H1 (cell line): ENCODE measurements at regions not wholly inside any gene's neighbourhood (a gene's known extent, or its start where the extent isn't known, plus 50 kb on each side); places are given as distances from the start of the nearest gene placed in this dataset.

ENCODE experiments used
- CTCF ChIP-seq, 3 experiments: IDR thresholded peaks; 1 replicate in 2 of 3; 2 replicates in 1 of 3; pipeline versions ENCODE4 v1.5.1 to v1.6.1; 2011; ENCODE audit warnings: low read length in 3 of 3, mild to moderate bottlenecking in 3 of 3, inconsistent platforms in 2 of 3, low read depth in 1 of 3, moderate library complexity in 1 of 3; ENCODE audit not compliant: insufficient read depth in 1 of 3; ENCODE audit errors: control extremely low read depth in 1 of 3
- KDM4A ChIP-seq: IDR thresholded peaks from one replicate; pipeline ENCODE4 v1.7.1; 2012; ENCODE audit warnings: low read depth, mild to moderate bottlenecking, moderate library complexity, low read length, inconsistent platforms; ENCODE audit not compliant: severe bottlenecking
- SIN3A ChIP-seq, 2 experiments: IDR thresholded peaks in 1 of 2; conservative IDR thresholded peaks in 1 of 2; 2 replicates each; pipeline ENCODE4 v1.6.1; 2011 to 2012; ENCODE audit warnings: low read length in 2 of 2, improper control_type of control experiment in 1 of 2, low read depth in 1 of 2, mild to moderate bottlenecking in 1 of 2

- TF ChIP-seq SIN3A (conservative IDR thresholded peaks at IDR 0.05 in 1 of 2, IDR thresholded peaks at IDR 0.05 in 1 of 2; ENCODE audit: low read depth in 1 of 2, low read length in 2 of 2) (no peak), CTCF (IDR thresholded peaks at IDR 0.05; ENCODE audit: control extremely low read depth in 1 of 3, insufficient read depth in 1 of 3, low read depth in 1 of 3, low read length in 3 of 3) (no peak), KDM4A (no peak)
These were observed 145.4 kb downstream of the C12orf50 start for GRCh38 chr12:87883806-87884205.
